GM19043 (cell line): ENCODE measurements at regions not wholly inside any gene's neighbourhood (a gene's known extent, or its start where the extent isn't known, plus 50 kb on each side); places are given as distances from the start of the nearest gene placed in this dataset.

Source experiments
- ATAC-seq: cut with Tn5 transposase; IDR thresholded peaks from one replicate; pipeline ENCODE4 v1.9.1; 2021; ENCODE audit warnings: low read depth; ENCODE audit not compliant: unreplicated experiment

DNA sequence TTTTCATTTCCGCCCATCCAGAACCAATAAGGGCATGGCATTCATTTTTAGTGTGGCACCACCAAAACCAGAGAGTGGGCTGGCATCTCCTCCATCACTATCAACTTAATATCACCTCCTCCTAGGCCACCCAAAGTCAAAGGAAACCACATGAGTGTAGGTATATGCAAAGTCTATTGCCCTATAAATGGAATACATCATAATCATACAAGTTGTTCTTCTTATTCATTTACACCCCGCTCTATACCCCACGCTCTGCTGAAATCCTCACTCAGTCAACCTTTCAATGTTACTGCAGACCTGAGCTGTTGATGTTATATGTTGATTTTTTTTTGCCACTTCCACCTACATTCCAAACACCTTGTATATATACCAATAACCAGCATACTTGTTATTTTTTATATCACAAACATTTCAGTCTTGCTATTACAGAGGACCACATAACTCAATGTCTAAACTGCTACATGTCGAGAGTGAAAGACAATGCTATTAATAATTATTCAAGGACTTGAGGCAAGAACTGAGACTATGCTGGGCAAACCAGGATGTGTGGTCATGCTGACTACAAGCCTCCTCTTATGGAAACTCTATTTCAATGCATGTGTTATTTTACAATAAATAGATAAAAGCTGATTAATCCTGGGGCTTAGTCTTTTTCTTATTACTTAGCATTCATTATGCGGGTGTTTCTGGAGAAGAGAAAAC lies 466.5 kb upstream of the ID2 start:
- peak; percentile 89 for ATAC-seq

DNA sequence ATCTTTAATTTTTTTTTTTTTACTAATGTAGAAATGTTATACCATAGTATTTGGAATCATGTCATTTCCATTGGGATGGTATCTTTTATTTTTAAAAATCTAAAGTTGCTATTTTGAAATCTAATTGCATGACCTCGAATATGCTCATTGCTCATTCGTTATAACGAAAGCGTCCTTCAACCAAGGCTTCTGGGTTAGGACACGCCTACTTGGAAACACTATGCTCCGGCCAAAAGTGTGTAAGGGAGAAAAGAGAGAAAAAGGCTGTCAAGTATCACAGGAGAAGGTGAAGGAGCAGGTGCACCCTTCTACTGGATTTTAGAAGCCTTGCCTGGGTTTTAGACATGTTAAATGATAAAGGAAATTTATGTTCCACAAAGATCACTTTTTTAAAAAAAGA lies 465.9 kb upstream of the ID2 start:
- no peak for ATAC-seq

DNA sequence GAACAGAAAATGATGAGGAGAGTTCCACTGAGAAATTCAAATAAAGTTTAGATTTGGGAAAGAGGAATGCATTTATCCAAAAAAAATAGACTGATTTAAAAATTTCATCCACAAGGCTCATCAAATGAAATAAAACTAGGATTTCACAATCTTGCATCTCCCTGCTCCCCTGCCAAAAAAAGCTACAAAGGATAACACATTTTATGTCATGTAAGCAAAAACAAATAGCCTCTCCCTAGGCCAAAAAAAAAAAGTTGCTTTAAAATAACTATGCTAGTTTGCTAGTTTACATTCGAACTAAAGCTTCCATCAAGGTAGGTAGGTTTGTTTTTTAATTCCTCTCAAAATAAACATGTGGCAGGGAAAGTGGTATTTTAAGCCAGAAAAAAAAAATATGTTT lies 465.5 kb upstream of the ID2 start:
- no peak for ATAC-seq

DNA sequence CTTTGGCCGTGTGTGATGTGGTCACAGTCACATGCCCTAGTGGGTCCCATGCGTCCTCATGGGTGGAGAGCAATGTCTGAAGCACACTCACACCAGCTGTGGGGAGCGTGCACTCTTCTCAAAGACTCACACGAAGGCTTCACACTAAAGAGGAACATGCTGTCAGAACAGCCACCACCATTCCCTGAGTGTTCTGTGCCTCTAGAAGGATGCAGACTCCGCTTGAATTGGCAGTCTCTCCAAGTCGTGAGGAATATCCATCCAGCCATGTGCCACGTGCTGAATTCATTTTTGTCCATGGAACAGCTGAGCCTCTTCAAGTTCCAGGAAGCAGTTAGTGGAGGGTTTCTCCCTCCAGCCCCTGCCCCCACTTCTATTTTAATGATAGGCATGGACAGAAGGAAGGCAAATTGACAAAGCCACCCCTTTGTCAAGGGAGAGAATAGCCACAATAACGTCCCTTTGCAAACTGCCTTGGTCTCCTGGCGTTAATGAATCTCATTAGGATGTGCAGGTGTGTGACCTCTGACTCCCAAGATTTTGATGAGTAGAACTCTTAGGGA lies 464.3 kb upstream of the ID2 start:
- no peak for ATAC-seq

- no peak for ATAC-seq
Measured at GRCh38 chr2:8219096-8219495, 462.8 kb upstream of the ID2 start.

DNA sequence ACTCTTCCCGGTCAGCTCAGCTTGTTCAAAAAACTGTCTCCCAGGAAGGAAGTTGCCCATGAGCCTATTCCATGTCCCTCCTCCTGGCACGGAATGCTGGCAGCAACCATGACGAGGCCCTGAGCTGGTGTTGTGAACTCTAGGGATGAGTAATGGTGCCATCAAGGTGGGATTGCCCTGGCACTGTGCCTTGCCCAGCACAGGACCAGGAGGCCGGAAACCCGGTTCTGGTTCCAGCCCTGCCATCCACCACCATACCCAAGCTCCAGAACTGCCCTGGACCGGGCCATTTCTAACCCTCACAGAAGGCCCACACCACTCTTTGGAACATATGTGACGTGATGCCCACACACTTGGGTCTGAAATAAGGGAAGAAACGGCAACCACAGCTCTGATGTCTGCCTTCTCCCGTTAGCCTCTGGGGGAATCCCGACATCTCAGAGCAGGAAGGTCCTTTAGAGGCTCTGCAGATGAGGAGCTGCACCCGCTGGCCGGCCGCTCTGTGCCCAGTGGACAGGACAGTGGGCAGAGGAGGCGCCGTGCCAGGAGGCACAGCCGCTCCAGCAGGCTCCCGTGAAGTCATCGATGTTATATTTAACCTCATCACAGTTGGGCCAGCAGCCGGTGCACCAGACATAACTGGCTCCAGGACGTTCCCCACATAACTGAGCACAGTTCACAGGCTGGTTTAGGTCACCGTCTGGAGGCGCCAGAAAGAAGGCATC lies 462.1 kb upstream of the ID2 start:
- ATAC-seq = no peak

GRCh38 chr2:8222979-8223694 lies 458.7 kb upstream of the ID2 start:
- no peak for ATAC-seq

- no peak for ATAC-seq
Measured at GRCh38 chr2:8223695-8224346, 458.0 kb upstream of the ID2 start.

- no peak for ATAC-seq
Measured at GRCh38 chr2:8224347-8225190, 457.3 kb upstream of the ID2 start.

DNA sequence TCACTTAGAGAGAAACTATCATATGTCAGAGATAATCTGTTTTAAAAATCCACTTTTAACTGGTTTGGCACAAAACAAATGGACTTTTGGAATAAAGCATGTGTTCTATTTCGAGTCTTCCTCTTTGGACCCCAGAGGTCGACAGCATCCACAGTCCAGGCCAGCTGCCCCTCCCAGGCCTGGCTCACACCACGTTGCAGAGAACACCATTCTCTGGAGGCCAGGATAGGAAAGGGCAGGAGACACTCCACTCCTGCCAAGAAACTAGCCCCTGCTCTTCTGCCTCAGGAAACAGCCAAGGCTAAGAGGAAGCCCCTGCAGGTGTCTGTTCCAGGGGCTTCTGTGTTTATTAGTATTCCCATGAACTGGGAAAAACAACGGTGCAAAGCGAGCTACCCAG lies 456.6 kb upstream of the ID2 start:
- ATAC-seq = no peak

DNA sequence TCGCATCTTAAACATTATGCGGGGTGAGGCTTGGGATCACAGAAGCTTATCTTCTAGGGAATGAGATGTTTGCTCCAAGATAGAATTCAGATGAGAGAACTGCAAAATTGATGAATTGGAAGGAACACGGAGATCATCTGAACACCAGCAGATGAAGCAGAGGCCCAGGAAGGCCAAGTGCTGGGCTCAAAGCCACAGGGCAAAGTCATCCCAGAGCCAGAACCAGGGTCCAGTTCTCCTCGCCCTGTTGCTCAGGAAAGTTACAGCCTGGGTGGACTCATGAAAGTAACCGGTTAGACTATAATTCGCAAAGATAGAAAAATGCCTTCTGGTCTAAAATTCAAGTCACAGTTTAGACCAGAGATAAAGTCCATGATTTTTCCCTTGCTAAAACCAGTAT lies 456.1 kb upstream of the ID2 start:
- ATAC-seq = no peak

GRCh38 chr2:8229546-8229986 lies 452.3 kb upstream of the ID2 start:
- peak; percentile 86 for ATAC-seq

DNA sequence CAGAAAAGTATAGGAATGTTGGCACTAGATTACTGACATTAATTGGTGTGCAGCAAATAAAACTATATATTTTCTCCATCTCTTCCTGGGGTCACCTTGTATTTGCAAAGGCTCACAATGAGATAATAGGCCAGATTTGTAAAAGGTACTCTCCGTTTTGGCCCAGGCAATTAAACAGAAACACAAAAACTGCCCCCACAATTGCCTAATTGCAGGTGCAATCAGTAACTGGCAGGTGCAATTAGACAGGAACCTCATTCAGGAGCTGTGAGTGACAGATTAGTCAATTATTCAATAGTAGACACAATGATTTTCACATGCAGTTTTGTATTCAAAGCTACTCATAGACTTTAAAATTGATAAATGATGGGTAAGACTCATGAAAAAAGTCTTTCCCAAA lies 451.4 kb upstream of the ID2 start:
- no peak for ATAC-seq

DNA sequence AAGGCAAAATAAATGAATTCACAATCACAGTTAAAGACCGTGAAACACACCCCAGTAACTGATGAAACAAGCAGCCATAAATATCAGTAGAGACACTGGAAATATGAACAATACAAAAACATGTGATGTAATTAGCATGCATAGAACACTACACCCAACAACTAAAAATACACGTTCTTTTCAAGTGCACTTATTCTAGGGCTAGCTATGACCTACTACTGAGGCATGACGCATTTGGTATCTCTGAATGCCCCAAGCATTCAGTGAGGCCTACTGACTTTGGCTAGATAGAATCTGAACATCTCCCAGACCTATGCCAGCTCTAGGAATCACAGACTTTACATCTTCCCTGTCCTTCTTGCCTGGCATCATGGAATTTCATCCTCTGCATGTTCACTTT lies 450.0 kb upstream of the ID2 start:
- ATAC-seq = no peak

GRCh38 chr2:8232871-8233270 lies 449.0 kb upstream of the ID2 start:
- no peak for ATAC-seq

GRCh38 chr2:8234253-8234652 lies 447.6 kb upstream of the ID2 start:
- peak; percentile 13 for ATAC-seq

DNA sequence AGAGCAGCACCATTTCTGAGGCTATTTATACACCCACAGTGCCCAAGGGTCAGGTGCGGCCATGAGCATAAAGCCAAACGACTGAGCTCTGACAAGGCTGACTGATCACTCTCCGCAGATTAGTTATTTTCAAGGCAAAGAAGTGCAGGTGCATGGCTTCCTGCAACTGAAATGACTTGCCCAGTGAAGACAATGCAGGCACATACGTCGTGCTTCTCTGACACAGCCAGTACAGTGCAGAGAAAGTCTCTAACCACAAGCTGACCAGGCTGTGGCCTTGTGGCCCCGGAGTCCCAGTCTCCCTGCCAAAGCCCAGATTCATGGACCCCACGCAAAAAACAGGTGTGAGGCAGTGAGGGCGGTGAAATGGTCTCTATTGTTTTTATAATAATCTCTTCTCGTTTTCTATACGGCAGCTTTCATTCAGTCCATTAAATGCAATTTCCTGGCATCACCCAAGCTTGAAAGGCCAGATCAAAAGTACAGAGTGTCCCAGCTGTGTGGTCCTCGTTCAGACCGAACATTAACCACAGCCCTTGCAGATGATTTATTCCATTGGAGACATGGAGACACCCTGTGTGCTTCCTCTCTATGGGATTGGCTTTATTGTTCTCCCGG lies 447.0 kb upstream of the ID2 start:
- peak; percentile 91 for ATAC-seq

- ATAC-seq = no peak
Measured at GRCh38 chr2:8235419-8235818, 446.4 kb upstream of the ID2 start.

DNA sequence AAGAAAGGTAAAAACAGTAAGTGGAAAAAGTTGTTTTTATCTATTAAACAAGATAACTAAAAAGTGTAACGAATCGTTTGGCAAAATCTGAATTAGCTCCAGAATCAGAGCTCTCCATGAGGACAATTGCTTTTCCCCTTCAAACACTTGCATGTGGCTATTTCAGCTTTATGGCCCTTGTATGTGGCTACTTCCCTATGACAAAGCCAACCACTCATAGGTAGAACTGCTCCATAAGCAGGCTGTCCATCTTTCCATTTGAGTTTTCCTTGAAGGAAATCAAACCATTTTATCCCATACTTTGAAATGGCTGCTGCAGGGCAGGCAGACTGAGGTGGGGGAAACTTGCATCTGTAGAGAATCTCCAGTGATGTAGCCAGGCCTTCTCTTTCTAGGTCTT lies 445.5 kb upstream of the ID2 start:
- no peak for ATAC-seq
